ENCODE measurements at regions not wholly inside any gene's neighbourhood (a gene's known extent, or its start where the extent isn't known, plus 50 kb on each side); places are given as distances from the start of the nearest gene placed in this dataset.

DNA sequence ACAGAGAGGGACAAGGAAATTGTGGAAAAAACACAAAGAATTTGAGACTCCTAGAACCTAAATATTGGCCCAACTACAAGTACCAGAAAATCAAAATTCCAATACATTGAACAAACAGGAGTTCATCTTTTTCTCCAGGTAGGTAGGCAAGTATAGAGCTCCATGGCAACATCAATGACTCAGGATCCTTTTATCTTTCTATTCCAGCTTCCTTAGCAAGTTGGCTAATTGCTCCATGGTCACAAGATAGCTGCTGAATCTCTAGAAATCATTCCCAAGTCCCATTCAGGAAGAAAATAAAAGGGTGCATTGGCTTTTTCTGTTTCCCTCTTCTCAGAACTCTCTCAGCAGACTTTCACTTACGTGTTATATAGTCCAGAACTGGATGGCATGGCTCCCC lies 117.9 kb upstream of the MAN2A1 start:
- no peak for TF ChIP-seq POLR2A (IDR thresholded peaks at IDR 0.05)
- TF ChIP-seq, protein P1, sequence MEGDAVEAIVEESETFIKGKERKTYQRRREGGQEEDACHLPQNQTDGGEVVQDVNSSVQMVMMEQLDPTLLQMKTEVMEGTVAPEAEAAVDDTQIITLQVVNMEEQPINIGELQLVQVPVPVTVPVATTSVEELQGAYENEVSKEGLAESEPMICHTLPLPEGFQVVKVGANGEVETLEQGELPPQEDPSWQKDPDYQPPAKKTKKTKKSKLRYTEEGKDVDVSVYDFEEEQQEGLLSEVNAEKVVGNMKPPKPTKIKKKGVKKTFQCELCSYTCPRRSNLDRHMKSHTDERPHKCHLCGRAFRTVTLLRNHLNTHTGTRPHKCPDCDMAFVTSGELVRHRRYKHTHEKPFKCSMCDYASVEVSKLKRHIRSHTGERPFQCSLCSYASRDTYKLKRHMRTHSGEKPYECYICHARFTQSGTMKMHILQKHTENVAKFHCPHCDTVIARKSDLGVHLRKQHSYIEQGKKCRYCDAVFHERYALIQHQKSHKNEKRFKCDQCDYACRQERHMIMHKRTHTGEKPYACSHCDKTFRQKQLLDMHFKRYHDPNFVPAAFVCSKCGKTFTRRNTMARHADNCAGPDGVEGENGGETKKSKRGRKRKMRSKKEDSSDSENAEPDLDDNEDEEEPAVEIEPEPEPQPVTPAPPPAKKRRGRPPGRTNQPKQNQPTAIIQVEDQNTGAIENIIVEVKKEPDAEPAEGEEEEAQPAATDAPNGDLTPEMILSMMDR (IDR thresholded peaks at IDR 0.05) = no peak

Data from suprapubic skin (tissue), 3 donors.